ENCODE measurements at regions not wholly inside any gene's neighbourhood (a gene's known extent, or its start where the extent isn't known, plus 50 kb on each side); places are given as distances from the start of the nearest gene placed in this dataset.
A peak's percentile ranks its signal among the peaks of the same experiment; 100 is the strongest.

DNA sequence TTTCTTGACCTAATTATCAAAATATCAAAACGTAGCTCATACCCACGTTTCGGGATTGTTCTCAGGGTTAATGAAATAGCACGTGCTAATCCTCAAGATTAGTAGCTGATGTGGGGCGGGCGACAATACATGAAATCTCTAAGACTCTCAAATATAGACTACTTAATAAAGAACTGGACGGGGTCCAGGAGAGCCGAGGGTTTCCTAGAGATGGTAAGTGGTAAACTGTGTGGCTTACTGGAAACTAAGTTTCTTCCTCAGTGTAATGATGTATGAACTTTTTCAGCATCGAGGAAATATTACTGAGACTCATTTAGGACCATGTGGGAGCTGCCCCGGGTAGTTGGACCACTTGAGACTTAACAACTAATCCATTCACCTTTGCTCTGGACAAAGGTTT is 453.3 kb upstream of the SALL3 start:
- H3K4me1 Mint-ChIP-seq (ENCODE audit: low read depth), result no peaks in the 10 kb centered on the region
- no peaks in the 10 kb centered on the region for H3K36me3 Mint-ChIP-seq (ENCODE audit: low read depth)
- no peak overlapping the region for H3K27ac Mint-ChIP-seq
- no peaks in the 10 kb centered on the region for H3K9me3 Mint-ChIP-seq
- no peak for DNase-seq (ENCODE audit: low spot score)
- no peaks in the 10 kb centered on the region for H3K27me3 Mint-ChIP-seq (ENCODE audit: low read depth)
- no peak overlapping the region for H3K4me3 Mint-ChIP-seq

DNA sequence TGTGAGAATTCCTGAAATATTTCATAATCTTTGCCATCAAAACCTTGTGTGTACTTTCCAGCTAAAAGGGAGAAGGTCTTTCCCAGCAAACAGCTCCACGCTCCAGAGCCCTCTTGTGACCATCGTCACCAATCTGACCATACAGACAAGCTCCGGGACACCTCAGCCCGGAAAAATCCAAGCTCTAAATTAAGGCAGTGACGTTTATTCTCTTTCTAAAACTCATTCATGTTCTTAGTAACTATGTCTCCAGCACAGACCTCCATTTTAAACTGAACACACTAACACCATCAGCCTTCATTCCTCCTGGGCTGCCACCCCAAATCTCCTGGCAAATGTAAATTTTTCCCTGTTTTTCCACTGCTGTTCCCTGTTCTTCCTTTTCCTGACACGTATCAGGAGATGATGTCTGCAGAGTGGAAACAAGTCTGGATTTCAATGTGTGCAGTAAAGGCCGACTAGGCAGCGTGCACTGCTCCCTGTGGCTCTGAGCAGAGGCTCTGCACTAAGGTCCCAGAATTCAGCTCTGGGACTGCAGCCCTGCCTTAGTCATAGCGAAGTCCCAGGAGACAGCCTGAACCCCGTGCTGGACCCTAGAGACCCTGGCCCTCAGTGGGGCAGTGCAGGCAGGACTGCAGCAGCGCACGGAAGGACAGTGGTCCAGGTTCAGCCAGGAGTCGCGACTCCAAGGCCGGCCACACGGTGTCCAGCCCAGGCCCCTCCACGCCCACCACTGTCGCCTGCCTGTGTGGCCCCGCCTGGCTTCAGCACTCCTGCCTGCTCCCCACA is 452.5 kb upstream of the SALL3 start:
- DNase-seq (ENCODE audit: low spot score), result no peak
- H3K4me3 Mint-ChIP-seq, result no peak overlapping the region
- no peaks in the 10 kb centered on the region for H3K9me3 Mint-ChIP-seq
- no peaks in the 10 kb centered on the region for H3K36me3 Mint-ChIP-seq (ENCODE audit: low read depth)
- H3K27me3 Mint-ChIP-seq (ENCODE audit: low read depth), result no peaks in the 10 kb centered on the region
- no peak overlapping the region for H3K27ac Mint-ChIP-seq
- no peaks in the 10 kb centered on the region for H3K4me1 Mint-ChIP-seq (ENCODE audit: low read depth)

DNA sequence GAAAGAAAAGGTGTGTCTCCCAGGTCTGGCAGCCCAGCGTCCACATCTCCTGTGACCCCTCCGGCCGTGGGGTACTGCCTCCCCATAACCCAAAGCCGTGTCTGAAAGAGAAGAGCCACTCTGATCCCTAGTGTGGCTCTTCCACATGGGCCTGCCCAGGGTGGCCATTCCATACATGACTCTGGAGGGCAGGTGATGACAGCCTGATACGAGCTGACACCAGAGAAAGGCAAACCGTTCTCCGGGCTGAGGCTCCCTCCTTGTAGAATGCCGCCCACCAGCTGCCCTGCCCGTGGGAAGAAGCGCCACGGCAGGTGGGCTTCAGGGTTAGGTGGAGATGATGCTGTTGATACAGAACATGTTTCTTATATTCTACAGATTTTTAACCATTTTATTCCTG is 451.6 kb upstream of the SALL3 start:
- no peak overlapping the region for H3K4me3 Mint-ChIP-seq
- no peaks in the 10 kb centered on the region for H3K4me1 Mint-ChIP-seq (ENCODE audit: low read depth)
- H3K36me3 Mint-ChIP-seq (ENCODE audit: low read depth), result no peaks in the 10 kb centered on the region
- no peak for DNase-seq (ENCODE audit: low spot score)
- no peaks in the 10 kb centered on the region for H3K27me3 Mint-ChIP-seq (ENCODE audit: low read depth)
- no peak overlapping the region for H3K27ac Mint-ChIP-seq
- no peaks in the 10 kb centered on the region for H3K9me3 Mint-ChIP-seq

DNA sequence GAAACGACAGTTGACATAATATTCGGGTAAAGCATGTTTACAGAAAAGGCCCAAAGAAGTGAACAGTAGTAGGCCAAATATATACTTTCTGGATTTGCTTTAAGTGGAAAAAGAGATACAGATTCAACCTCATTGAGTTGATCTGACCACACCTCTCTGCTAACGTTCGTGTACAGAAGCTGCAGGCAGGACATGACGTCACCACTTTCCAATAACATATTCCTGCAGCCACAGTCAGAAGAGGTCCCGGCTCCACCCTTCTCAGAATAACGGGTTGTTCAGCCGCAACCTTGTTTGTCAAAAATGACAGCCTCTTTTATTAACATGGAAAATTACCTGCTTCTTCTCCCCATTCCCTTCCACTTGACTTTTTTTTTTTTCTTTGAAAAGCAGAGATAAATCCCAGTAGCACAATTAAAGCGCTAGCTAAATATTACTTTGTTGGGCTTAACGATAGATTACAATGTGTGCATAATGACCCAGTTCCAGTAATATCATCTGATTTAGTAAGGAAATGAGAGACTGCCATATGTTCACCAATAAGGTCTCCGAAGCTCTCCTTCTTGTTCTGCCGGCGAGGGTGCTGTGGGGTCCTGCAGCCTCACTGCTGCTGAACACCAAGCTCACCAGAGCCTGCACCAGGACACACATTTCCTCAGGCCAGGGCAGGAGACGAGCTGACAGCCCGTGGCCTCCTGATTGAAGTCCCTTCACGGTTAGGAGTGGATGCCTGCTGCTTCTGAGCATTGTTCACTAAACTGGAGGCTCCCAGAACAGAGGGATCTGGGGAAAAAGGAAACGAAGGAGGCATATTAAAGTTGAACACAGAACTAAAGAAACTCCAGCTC is 451.0 kb upstream of the SALL3 start:
- no peak for DNase-seq (ENCODE audit: low spot score)
- no peaks in the 10 kb centered on the region for H3K9me3 Mint-ChIP-seq
- no peak overlapping the region for H3K27ac Mint-ChIP-seq
- H3K4me1 Mint-ChIP-seq (ENCODE audit: low read depth), result no peaks in the 10 kb centered on the region
- H3K4me3 Mint-ChIP-seq, result no peak overlapping the region
- H3K36me3 Mint-ChIP-seq (ENCODE audit: low read depth), result no peaks in the 10 kb centered on the region
- no peaks in the 10 kb centered on the region for H3K27me3 Mint-ChIP-seq (ENCODE audit: low read depth)

DNA sequence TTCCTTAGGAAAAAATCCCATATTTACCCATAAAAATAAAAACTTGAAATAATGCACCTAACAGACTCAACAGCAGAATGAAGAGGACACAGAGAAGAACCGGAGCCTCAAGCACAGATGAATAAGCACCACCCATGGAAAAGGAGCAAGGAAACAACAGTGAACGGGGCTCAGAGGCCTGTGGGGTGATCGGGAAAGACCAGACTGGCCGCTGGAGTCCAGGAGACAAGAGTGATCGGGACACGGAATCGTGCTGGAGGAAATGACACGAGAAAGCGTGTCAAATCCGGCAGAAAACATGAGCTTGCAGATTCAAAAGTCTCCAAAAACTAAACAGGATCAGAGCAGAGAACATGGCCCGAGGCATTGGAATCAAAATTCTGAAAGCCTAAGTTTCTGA is 448.0 kb upstream of the SALL3 start:
- Mint-ChIP-seq H3K36me3 (ENCODE audit: low read depth) (no peaks in the 10 kb centered on the region), H3K4me1 (ENCODE audit: low read depth) (no peaks in the 10 kb centered on the region), H3K27ac (no peak overlapping the region), H3K9me3 (no peaks in the 10 kb centered on the region), H3K4me3 (no peak overlapping the region), H3K27me3 (ENCODE audit: low read depth) (no peaks in the 10 kb centered on the region)
- DNase-seq (ENCODE audit: low spot score), result no peak

DNA sequence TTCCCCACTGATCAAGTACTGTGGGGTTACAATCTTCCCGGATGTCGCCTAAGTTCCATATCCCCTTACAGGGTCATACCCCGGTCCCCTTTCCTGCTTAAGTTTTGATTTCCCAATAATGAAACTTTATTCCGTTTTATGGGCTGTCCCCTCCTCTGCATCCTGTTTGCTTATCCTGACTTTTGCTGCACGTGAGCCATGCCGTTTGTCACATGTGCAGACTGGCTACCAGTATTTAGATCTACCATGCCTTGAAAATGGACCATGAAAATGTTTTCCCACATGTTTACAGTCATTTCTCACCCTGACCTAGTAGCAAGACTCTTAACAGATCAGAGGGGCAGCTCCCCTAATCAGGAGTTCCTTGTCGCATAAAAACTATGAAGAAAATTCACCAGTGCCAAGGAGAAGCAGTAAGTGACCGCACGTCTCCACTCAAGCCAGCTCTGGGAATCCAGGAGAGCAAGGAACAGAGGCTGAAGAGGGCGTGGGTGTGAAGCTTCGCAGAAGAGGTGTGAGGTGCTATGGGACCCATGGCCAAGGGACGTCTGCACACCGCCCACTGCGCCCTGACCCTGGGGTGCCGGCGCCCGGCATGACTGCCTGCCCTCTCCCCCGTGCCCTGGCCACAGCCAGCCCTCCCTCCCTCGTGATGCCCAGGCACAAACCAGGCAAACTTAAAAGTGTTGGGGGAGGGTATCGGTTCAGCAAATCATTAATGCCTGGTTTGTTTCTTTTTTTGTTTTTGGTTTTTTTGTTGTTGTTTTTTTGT is 440.8 kb upstream of the SALL3 start:
- Mint-ChIP-seq H3K27me3 (ENCODE audit: low read depth) (no peaks in the 10 kb centered on the region), H3K36me3 (ENCODE audit: low read depth) (no peaks in the 10 kb centered on the region), H3K27ac (no peak overlapping the region), H3K9me3 (no peaks in the 10 kb centered on the region), H3K4me1 (ENCODE audit: low read depth) (no peaks in the 10 kb centered on the region), H3K4me3 (no peak overlapping the region)
- no peak for DNase-seq (ENCODE audit: low spot score)

DNA sequence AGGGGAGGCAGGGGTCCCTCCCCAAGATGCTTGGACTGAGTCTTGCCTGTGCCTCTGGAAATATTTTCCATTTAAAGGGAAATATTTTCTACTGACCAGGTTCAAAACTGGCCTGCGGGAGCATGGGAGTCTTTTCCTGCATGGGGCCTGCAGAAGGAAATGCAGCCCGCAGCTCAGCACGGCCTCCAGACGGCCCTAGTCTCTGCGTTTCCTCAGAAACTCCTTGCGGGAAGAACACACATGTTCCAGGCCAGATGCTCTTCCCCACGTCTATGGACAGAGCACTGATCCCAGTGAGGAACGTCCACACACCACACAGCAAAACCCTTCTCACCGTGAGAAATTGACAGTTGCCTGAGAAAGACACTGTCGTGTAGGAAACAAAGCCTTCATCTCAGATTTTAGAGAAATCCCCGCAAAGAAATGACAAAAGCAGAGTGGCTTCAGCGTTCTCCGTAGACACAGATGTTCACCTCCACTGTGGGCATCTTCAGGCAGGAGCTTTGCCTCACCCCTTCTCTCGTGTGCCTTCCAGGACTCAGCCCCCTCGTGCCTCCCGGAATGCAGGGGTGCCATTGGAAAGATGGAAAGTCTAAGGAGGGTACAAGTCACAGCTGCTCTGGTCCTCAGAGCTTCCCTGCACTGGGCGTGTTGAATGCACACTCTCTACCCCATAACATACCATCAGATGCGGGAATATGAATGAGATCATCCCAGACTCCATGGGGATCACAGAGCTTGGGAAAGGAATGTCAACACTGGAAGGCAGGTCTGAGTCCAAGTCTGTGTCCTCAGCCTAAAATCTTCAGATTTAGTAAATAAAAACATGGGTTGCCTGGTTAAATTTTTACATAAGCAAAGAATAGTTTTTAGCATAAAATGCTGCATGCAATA is 438.7 kb upstream of the SALL3 start:
- H3K36me3 Mint-ChIP-seq (ENCODE audit: low read depth), result no peaks in the 10 kb centered on the region
- no peaks in the 10 kb centered on the region for H3K4me1 Mint-ChIP-seq (ENCODE audit: low read depth)
- no peak overlapping the region for H3K4me3 Mint-ChIP-seq
- H3K27me3 Mint-ChIP-seq (ENCODE audit: low read depth), result peaks cover 3% of the 10 kb centered on the region
- no peak for DNase-seq (ENCODE audit: low spot score)
- no peaks in the 10 kb centered on the region for H3K9me3 Mint-ChIP-seq
- no peak overlapping the region for H3K27ac Mint-ChIP-seq

DNA sequence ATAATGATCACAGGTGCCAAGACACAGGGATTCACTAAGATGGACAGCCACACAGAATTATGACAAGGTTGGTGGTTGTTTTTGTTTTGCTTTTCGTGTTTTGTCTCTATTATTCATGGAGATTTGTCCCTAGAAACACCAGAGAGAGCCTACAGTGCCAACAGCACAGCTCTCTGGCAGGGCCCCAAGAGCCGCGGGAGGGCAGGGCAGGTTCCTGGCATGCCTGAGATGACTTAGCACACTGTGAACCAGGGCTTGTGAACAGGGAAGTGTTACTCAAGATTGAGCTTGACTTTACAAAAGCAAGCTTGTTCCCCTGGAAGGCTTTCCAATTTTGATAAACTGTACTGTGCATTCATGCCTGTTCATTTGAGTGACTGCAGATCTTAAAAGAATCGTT is 437.4 kb upstream of the SALL3 start:
- no peak for DNase-seq (ENCODE audit: low spot score)
- Mint-ChIP-seq H3K27me3 (ENCODE audit: low read depth) (peaks cover 3% of the 10 kb centered on the region), H3K4me1 (ENCODE audit: low read depth) (no peaks in the 10 kb centered on the region), H3K9me3 (no peaks in the 10 kb centered on the region), H3K27ac (peak overlapping the region; percentile 19), H3K4me3 (no peak overlapping the region), H3K36me3 (ENCODE audit: low read depth) (no peaks in the 10 kb centered on the region)

DNA sequence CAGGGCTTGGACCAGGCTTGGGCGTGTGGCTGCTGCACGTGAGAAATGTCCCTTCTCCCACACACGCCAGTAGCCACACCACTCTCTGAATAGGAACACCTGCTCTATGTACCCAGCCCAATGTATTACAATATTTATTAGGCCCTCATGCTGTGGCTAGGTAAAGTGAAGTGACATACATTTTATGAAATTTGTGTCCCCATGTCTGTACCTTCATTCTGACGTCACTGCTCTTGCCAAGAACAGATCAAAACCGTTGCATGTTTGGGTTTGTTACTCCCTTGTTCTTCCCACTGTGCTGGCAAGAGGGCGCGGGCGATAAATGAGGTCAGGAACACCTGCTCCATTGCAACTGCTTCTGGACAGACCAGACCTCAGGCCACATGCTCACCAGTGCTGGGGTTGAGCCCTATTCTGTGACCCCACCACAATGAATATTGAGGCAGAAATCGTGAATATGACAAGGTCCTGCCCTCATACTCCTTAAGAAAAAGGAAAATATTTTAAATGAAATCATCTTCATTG is 436.4 kb upstream of the SALL3 start:
- Mint-ChIP-seq H3K4me3 (no peak overlapping the region), H3K36me3 (ENCODE audit: low read depth) (no peaks in the 10 kb centered on the region), H3K27me3 (ENCODE audit: low read depth) (peaks cover 3% of the 10 kb centered on the region), H3K27ac (no peak overlapping the region), H3K9me3 (no peaks in the 10 kb centered on the region), H3K4me1 (ENCODE audit: low read depth) (no peaks in the 10 kb centered on the region)
- no peak for DNase-seq (ENCODE audit: low spot score)

DNA sequence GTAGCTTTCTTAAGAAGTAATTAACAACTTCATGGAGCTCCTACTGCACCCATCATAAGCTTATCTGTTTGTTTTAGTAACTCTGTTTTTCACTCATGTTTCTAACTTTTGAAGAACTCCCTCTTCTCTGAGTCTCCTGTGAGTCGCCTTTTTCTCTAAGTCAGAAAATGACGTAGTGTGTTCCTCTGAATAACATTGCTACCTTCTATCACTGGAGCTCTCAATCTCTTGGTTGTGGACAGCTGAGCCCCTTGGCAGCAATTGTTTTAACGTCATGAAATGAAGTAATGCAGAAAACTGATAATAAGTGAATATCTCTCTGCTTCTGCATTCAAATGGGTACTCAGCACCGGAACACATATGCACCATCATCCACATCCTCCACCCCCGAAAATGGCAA is 433.3 kb upstream of the SALL3 start:
- Mint-ChIP-seq H3K27me3 (ENCODE audit: low read depth) (peaks cover 3% of the 10 kb centered on the region), H3K36me3 (ENCODE audit: low read depth) (no peaks in the 10 kb centered on the region), H3K4me3 (no peak overlapping the region), H3K27ac (no peak overlapping the region), H3K9me3 (peaks cover 17% of the 10 kb centered on the region), H3K4me1 (ENCODE audit: low read depth) (no peaks in the 10 kb centered on the region)
- DNase-seq (ENCODE audit: low spot score), result no peak

DNA sequence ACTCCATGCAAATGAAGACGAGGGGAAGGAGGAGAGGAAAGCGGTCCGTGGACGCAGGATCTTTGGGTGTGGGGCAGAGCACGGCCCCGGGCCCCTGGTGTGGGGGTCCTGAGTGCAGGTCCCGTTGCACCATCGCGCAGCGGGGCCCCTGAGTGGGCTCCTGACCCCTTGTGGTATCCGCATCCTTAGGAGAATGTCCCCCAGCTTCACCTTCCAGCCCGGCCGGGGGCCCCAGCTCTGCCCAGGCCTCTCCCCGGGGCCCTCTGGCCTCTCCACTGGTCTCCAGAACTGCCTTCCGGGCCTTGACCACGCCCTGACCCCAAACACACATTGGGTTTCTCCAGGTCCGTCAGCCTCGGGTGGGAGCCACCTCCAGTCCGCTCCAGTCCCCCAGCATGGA is 431.8 kb upstream of the SALL3 start:
- DNase-seq (ENCODE audit: low spot score), result no peak
- Mint-ChIP-seq H3K9me3 (peaks cover 17% of the 10 kb centered on the region), H3K4me1 (ENCODE audit: low read depth) (no peaks in the 10 kb centered on the region), H3K36me3 (ENCODE audit: low read depth) (no peaks in the 10 kb centered on the region), H3K27ac (no peak overlapping the region), H3K4me3 (no peak overlapping the region), H3K27me3 (ENCODE audit: low read depth) (peaks cover 3% of the 10 kb centered on the region)

DNA sequence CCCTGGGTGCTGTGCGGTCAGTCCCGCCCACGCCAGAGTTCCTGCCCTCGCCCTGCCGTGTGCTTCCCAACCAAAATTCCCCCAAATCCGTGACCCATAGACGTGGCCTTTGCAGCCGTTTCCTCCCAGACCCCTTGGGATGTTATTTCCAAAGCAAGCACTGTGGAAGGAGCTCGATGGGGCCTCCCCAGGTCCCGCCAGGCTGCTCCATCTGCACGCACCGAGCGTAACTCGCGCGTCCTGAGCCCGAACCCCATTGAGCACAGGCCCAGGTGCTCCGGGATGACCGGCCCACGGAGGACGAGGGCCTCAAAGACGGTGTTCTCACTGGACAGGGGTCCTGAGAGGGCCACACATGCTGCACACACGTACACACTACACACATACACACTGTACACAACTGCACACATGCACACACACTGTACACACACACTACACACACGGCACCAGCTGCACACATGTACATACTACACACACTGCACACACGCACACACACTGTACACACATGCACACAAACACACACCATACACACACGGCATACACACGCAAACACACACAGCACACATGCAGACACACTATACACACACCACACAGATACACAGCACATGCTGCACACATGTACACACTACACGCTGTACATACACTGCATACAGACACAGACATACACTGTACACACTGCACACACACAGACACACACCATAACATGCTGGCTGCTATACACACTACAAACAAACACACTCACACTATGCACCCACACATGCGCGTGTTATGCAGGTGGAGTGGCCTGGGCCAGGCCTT is 431.2 kb upstream of the SALL3 start:
- H3K9me3 Mint-ChIP-seq, result peaks cover 17% of the 10 kb centered on the region
- no peak overlapping the region for H3K27ac Mint-ChIP-seq
- H3K4me3 Mint-ChIP-seq, result no peak overlapping the region
- no peaks in the 10 kb centered on the region for H3K4me1 Mint-ChIP-seq (ENCODE audit: low read depth)
- no peak for DNase-seq (ENCODE audit: low spot score)
- H3K27me3 Mint-ChIP-seq (ENCODE audit: low read depth), result peaks cover 3% of the 10 kb centered on the region
- no peaks in the 10 kb centered on the region for H3K36me3 Mint-ChIP-seq (ENCODE audit: low read depth)
